HG03159 (cell line): ENCODE measurements at regions not wholly inside any gene's neighbourhood (a gene's known extent, or its start where the extent isn't known, plus 50 kb on each side); places are given as distances from the start of the nearest gene placed in this dataset.
"Not testable (repeated sequence)": the region's sequence is repeated elsewhere in the genome, so short reads cannot be mapped to it uniquely, and the experiment has no call there.

Source experiments
- ATAC-seq: cut with Tn5 transposase; IDR thresholded peaks from one replicate; pipeline ENCODE4 v1.9.1; 2021; ENCODE audit warnings: mild to moderate bottlenecking, moderate library complexity; ENCODE audit not compliant: unreplicated experiment

- no peak for ATAC-seq
Observed at GRCh38 chr11:106552694-106553203, 465.5 kb downstream of the GUCY1A2 start.

- ATAC-seq, result no peak
Observed at GRCh38 chr11:106553304-106553703, 465.0 kb downstream of the GUCY1A2 start.

- ATAC-seq, result not testable (repeated sequence)
Observed at GRCh38 chr11:106555566-106556250, 462.6 kb downstream of the GUCY1A2 start.

- no peak for ATAC-seq
Observed at GRCh38 chr11:106565326-106565725, 452.9 kb downstream of the GUCY1A2 start.

- ATAC-seq, result no peak
Observed at GRCh38 chr11:106568632-106569031, 449.6 kb downstream of the GUCY1A2 start.

- not testable (repeated sequence) for ATAC-seq
Observed at GRCh38 chr11:106577384-106577783, 440.9 kb downstream of the GUCY1A2 start.

- no peak for ATAC-seq
Observed at GRCh38 chr11:106581399-106581798, 436.9 kb downstream of the GUCY1A2 start.

- ATAC-seq, result no peak
Observed at GRCh38 chr11:106585061-106585460, 433.2 kb downstream of the GUCY1A2 start.

- no peak for ATAC-seq
Observed at GRCh38 chr11:106594751-106595351, 423.4 kb downstream of the GUCY1A2 start.

GRCh38 chr11:106601684-106602297 is 416.5 kb downstream of the GUCY1A2 start:
- no peak for ATAC-seq

GRCh38 chr11:106608677-106609076 is 409.6 kb downstream of the GUCY1A2 start:
- no peak for ATAC-seq

- ATAC-seq, result no peak
Observed at GRCh38 chr11:106614262-106614661, 404.0 kb downstream of the GUCY1A2 start.

- no peak for ATAC-seq
Observed at GRCh38 chr11:106619320-106619990, 398.8 kb downstream of the GUCY1A2 start.

GRCh38 chr11:106621484-106621883 is 396.8 kb downstream of the GUCY1A2 start:
- ATAC-seq, result no peak
